ENCODE measurements at regions not wholly inside any gene's neighbourhood (a gene's known extent, or its start where the extent isn't known, plus 50 kb on each side); places are given as distances from the start of the nearest gene placed in this dataset.
A peak's percentile ranks its signal among the peaks of the same experiment; 100 is the strongest.

GRCh38 chr18:41444943-41445342 is 510.1 kb upstream of the PIK3C3 start:
- no peak for DNase-seq

- DNase-seq, result no peak
Measured at GRCh38 chr18:41436772-41437171, 518.3 kb upstream of the PIK3C3 start.

DNA sequence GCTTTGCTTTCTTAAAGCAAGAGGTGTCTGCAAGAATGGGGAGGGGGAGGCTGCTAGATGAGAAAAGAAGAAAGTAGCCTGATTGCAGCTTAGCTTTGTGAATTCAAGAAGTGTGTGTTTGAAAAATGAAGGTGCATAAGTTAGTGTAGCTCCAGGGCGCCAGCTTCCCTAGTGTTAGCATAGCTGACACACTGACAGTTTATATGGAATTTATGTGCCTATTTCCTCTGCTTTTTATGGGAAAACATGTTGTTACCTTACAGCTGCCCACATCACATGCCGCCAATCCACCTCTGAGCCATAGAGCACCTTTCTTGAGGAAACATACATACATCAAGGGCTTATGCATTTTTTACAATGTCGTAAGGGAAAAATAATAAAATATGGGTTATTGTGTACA is 536.4 kb upstream of the PIK3C3 start:
- no peak for DNase-seq

- no peak for DNase-seq
Measured at GRCh38 chr18:41416044-41416443, 539.0 kb upstream of the PIK3C3 start.

- DNase-seq, result no peak
Measured at GRCh38 chr18:41410006-41410405, 545.0 kb upstream of the PIK3C3 start.

DNA sequence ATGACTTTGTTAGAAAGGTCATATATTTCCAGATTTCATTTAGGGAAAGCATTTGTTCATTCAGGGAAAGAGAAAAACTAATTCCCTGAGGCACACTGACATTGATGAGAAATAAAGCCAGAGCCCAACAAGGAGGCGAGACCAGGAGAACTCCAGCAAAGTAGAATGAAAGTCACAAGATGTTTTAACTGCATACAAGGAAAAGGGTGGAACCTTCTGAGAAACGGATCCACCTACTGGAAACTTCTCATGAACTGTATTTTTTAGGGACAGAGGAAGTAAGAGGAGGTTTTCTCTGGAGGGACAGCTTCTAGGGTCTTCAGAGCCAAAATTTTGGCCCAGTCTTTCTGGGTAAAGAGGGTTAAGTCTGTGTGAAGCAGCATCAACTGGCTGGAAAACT is 548.2 kb upstream of the PIK3C3 start:
- DNase-seq, result no peak

GRCh38 chr18:41396861-41397260 is 558.2 kb upstream of the PIK3C3 start:
- no peak for DNase-seq

DNA sequence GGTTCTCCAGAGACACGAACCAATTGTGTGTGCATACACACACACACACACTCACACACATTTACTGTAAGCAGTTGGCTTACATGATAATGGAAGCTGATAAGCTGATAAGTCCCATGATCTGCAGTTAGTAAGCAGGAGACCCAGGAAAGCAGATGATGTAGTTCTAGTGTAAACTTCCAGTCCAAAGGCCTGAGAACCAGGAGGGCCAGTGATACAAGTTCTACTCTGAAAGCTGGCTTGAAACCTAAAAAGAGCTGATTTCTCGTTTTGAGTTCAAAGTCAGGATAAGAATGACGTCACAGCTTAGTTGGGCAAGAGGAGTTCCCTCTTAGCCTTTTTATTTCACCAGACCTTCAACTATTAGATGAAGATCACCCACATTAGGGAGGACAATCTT is 558.8 kb upstream of the PIK3C3 start:
- DNase-seq, result no peak

DNA sequence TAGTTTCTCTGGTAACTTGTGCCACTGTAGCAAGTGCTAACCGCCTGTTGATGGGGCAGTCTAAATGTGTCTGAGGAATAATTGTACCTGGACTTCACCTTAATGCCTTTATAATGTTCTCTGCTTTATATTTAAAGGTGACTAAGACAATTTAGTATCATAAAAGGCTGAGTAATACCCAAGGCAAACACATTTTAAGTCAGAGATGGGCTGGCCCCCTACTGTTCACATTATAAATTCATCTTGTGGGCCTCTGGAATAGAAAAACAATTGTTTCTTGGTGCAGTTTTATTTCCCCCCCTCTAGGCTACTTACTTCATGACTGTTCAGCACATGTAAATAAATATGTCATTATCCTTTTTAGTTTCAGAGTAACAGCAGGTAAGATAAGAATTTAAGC is 559.3 kb upstream of the PIK3C3 start:
- DNase-seq, result no peak

GRCh38 chr18:41391616-41392595 is 563.1 kb upstream of the PIK3C3 start:
- peak; percentile 46 for DNase-seq

- no peak for DNase-seq
Measured at GRCh38 chr18:41390309-41390708, 564.7 kb upstream of the PIK3C3 start.

DNA sequence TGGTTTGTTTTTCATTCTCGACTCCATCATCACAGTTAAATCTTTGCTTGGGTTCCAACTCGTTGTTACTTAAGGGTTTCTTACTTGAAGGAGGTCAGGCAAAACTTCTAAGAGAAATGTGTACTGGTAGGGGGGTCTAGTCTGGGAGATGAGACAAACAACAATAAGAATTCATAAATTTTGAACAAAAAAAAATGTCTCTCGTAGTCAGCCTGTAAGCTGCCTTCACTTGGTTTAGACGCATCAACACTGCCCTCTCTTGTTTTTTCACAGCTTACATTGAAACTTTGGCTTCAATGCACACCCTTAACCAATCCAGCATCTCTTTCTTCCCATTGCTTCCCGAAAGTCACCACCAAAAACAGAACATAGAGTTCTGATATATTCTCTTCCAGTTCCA is 576.4 kb upstream of the PIK3C3 start:
- no peak for DNase-seq

DNA sequence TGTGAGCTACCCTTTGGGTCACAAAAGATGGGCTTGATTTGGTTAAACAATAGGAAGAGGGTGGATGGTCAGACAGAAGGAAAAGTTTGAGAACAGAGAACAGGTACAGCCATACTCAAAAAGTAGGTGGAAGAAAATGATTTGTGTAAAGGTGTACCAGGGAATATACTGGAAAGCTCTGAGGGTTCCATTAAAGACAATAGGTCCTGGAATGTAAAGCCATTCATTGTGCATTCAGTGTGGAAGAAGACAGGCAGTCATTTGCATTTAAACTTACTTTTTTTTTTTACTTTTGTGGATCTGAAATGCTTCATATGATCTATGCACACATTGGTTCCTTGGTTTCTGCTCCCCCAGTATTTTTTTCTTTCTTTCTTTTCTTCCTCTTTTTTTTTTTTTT is 581.4 kb upstream of the PIK3C3 start:
- DNase-seq, result no peak

GRCh38 chr18:41372046-41372665 is 582.9 kb upstream of the PIK3C3 start:
- DNase-seq, result no peak

- no peak for DNase-seq
Measured at GRCh38 chr18:41371156-41372045, 583.6 kb upstream of the PIK3C3 start.

DNA sequence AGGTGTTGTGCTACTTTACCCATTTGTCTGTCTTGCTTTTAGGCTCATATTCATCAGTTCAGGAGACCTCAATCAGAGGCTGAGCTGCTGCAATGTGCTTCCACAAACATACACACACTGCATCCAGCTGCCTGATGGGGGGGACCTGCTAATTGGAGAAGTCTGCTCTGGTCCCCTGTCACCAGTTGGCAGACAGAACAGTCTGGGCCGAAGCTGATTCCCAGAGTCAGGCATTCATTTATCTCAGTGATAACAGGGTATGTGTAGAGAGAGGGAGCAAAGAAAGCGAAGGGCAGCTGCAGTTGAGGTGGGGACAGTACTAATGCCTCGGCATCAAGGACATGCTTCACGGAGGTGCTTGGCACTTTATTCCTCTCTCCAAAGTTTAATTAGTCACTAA is 584.3 kb upstream of the PIK3C3 start:
- DNase-seq, result no peak

- DNase-seq, result no peak
Measured at GRCh38 chr18:41357708-41358107, 597.3 kb upstream of the PIK3C3 start.

DNA sequence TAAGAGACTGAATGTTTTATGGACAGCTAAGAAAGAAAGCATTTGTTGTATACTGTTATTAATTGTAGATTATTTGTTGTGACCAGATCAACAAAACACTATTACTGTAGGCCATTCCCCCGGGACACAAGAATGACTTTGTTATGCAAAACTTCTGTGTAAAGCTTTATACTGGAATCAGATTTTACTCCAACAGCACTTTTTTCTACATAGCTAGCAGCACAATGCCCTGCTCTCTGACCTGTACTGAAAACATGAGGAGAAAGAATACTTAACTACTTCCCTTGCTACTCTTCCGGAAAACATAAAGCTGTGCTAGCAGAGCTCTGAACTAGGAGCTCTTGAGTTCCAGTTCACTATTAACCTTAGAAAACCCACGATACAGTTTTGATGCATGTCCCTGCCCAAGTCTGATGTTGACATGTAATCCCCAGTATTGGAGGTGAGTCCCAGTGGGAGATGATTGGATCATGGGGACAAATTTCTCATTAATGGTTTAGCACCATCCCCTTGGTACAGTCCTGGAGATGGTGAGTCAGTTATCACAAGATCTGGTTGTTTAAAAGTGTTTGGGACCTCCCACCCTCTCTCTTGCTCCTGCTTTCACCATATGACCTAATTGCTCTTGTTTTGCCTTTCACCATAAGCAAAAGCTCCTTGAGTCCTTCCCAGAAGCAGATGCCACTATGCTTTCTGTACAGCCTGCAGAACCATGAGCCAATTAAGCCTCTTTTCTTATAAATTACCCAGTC is 601.1 kb upstream of the PIK3C3 start:
- no peak for DNase-seq

DNA sequence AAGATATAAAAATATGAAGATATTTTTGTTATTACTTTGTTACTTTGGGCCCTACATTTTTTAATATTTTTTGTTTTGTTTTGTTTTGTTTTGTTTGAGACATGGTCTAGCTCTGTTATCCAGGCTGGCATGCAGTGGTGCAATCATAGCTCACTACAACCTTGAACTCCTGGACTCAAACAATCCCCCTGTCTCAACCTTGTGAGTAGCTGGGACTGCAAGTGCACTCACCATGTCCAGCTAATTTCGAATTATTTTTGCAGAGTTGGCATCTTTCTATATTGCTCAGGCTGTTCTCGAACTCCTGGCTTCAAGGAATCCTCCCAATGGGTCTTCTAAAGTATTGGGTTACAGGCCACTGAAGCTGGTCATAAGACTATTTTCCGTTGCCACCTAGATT is 603.6 kb upstream of the PIK3C3 start:
- no peak for DNase-seq

DNA sequence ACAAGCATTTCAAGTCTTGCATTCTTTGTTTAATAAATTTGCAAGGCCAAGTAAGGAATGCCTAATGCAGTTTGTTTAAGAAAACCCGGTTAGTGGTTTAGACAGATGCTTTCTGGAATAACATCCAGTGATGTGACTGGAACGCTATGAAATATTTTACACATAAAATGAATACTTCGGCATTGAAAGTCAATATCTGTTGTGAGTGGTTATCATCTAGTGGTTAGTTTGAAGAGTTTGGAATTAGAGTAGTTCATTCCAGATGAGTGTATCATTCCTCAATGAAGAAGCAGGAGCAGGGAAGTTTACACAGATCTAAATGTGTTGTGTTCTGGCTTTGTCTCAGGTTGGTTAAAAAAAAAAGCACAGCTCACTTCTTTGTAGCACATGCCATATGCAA is 608.0 kb upstream of the PIK3C3 start:
- DNase-seq, result no peak

DNA sequence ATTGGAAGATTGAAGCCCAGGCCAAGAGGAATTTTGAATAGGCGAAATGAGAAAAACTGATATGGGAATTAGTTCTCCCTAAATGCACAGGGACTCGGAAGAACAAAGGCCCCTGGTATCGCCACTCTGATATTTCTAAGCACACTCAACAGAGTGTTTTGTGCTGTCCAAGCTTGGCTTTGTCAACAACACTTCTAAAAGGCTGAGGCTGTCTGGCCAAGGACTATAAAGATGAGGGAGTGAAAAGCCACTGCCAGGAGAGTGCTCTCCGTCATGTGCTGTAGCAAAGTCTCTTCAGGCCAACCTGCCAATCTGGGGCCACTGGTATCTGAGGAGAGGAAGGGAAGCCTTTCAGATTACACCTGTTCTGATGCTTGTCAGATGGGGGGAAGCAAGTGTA is 611.2 kb upstream of the PIK3C3 start:
- no peak for DNase-seq

DNA sequence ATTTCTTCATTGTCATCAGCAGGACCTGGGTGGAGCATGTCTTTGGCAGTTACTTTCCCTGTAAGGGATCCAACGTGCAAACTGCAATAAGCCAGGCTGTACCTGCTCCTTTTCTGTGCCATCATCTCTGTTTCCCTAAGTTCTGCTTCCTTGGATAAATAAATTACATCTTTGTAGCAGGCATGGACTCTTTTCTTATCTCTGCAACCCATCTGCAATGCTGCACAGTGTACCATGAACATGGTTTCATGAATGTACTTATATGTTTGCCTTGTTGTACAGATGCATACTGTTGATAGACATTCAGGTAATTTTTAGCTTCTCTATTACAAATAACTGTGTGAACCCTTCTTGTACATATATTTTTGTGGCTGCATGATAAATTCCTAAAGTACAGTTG is 616.7 kb upstream of the PIK3C3 start:
- no peak for DNase-seq

DNA sequence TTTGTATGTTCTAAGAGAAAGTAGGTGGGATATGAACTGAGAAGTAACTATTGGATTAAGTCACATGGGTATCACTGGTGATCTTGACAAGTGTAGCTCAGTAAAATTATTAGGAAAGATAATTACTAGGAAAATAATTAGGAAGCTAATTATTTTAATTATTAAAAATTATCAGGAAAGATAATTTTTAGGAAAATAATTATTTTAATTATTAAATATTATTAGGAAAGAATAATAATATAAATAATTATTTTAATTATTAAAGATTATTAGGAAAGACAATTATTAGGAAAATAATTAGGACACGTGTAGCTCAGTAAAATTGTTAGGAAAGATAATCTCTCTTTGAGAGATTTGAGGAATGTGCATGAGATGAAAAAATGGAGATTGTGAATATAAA is 623.4 kb upstream of the PIK3C3 start:
- DNase-seq, result no peak

All from hematopoietic multipotent progenitor cell treated with erythropoietin and hydrocortisone succinate and interleukin-3 and kit ligand, for 8 days (in vitro differentiated cells).